Stimulated activated naive B cell treated with anti-CD40 and anti-IgM and Interleukin-4, amounts not matched to agents 10 μg/mL and 1 μg/mL and 100 μg/mL, for 72 hours (primary cell): ENCODE measurements at regions not wholly inside any gene's neighbourhood (a gene's known extent, or its start where the extent isn't known, plus 50 kb on each side); places are given as distances from the start of the nearest gene placed in this dataset.

Source experiments
- ATAC-seq, 2 donors: fragments of 150-1000 bp; cut with Tn5 transposase; replicated peaks; 2 replicates each; pipeline ENCODE4 v1.10.0; 2021; ENCODE audit warnings: moderate library complexity in 1 of 2
- DNase-seq: peaks from one replicate; pipeline ENCODE4 v3.0.0; 2021
- H3K27ac Mint-ChIP-seq: one replicate; pipeline ENCODE4 v1.8.0; 2022; ENCODE audit warnings: mild to moderate bottlenecking, mixed read lengths
- H3K27me3 Mint-ChIP-seq, 2 donors: one replicate each; pipeline ENCODE4 v1.8.0; 2022; ENCODE audit warnings: mixed read lengths in 2 of 2
- H3K36me3 Mint-ChIP-seq, 2 donors: one replicate each; pipeline ENCODE4 v1.8.0; 2022; ENCODE audit warnings: mixed read lengths in 2 of 2, mild to moderate bottlenecking in 1 of 2
- H3K4me1 Mint-ChIP-seq, 2 donors: one replicate each; pipeline ENCODE4 v1.8.0; 2022; ENCODE audit warnings: mixed read lengths in 2 of 2, mild to moderate bottlenecking in 1 of 2
- H3K4me3 Mint-ChIP-seq, 2 donors: one replicate each; pipeline ENCODE4 v1.8.0; 2022; ENCODE audit warnings: mild to moderate bottlenecking in 2 of 2, mixed read lengths in 2 of 2, moderate library complexity in 1 of 2
- H3K9me3 Mint-ChIP-seq, 2 donors: one replicate each; pipeline ENCODE4 v1.8.0; 2022; ENCODE audit warnings: mixed read lengths in 2 of 2, mild to moderate bottlenecking in 1 of 2

DNA sequence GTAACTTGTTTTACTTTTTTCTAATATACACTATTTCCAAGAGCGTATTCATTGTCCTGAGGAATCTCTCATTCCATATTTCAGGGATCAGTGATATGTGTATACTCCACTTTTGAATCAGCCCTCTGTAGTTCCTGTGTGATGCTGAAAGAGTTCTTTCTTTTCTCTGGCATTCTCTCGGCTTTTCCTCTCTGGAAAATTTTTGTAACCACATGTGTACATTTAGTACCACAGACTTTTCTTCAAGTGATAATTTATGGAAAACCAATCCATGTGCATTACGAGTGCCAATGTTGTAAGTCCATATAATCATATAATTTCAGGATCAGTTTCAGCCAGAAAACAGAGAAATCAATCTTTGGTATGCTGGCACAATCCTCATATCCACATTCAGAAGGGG is 102.2 kb upstream of the MBNL2 start:
- no peak for DNase-seq
- H3K4me1 Mint-ChIP-seq: no peaks in the 10 kb centered on the region
- no peaks in the 10 kb centered on the region for H3K9me3 Mint-ChIP-seq
- no peak for ATAC-seq
- peaks cover 37 to 44% of the 10 kb centered on the region in 2 donors for H3K27me3 Mint-ChIP-seq
- no peaks in the 10 kb centered on the region for H3K36me3 Mint-ChIP-seq
- no peak overlapping the region for H3K4me3 Mint-ChIP-seq
- H3K27ac Mint-ChIP-seq: no peak overlapping the region

DNA sequence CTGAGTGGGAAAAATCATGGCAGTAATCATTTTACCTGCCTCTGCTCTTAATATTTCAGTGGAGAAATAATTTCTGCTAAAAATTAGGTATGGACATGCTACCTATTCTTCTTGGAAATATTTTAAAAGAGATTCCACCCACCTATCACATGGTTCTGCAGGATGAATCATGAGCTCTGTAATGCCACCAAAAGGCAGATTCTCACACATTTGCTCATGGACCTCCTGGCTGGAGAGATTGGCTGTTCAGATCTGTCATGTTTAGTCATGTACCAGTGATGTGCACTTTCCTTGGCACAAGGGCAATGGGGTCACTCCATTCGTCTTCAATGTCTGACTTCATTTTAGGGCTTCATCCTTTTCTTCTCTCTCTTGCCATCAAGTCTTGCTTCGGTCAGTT is 101.8 kb upstream of the MBNL2 start:
- H3K36me3 Mint-ChIP-seq: no peaks in the 10 kb centered on the region
- H3K27me3 Mint-ChIP-seq: peaks cover 37 to 41% of the 10 kb centered on the region in 2 donors
- DNase-seq (no peak), ATAC-seq (no peak)
- H3K4me3 Mint-ChIP-seq: no peak overlapping the region
- no peaks in the 10 kb centered on the region for H3K9me3 Mint-ChIP-seq
- no peak overlapping the region for H3K27ac Mint-ChIP-seq
- no peaks in the 10 kb centered on the region for H3K4me1 Mint-ChIP-seq

DNA sequence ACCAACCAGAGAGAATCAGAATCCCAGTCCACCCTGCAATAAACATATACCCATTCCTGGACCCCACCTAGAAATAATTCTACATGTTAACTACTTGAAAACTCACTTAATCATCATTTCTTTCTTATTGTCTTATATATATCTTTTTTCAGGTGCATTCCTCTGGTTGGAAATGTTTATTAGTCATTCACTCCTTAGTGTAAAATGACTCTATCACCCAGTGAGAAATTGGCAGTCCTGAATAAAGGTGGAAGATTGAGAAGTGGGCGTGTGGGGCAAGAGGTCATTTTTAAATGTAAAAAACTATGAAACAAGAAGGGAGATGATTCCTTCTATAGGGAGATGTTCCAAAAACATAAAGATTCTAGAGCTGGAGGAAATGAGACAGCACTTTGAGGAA is 101.2 kb upstream of the MBNL2 start:
- no peak for DNase-seq
- Mint-ChIP-seq H3K4me1 (peaks cover 0 to 2% of the 10 kb centered on the region in 2 donors), H3K27ac (no peak overlapping the region), H3K4me3 (no peak overlapping the region), H3K27me3 (peaks cover 35 to 39% of the 10 kb centered on the region in 2 donors), H3K36me3 (no peaks in the 10 kb centered on the region), H3K9me3 (no peaks in the 10 kb centered on the region)
- no peak for ATAC-seq

DNA sequence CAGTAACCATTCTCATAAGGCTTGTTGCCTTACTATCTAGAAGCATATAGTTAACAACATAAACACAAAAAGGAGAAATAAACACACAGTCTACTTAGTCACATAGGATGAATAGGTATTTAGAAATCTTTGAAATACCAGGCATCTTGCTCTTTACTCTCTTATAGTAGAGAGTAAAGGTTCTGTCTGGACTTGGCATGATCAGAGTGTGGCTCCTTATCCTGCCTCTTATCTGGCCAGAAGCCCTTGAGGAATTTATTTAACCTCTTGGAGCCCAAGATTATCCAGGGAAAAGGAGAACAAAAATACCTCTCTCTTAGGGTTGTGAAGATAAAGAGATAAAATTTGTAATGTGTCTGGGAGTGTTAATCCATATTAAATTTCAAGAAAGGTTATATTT is 100.2 kb upstream of the MBNL2 start:
- H3K4me3 Mint-ChIP-seq: no peak overlapping the region
- H3K9me3 Mint-ChIP-seq: no peaks in the 10 kb centered on the region
- peaks cover 34 to 41% of the 10 kb centered on the region in 2 donors for H3K27me3 Mint-ChIP-seq
- DNase-seq (no peak), ATAC-seq (no peak)
- H3K36me3 Mint-ChIP-seq: no peaks in the 10 kb centered on the region
- no peak overlapping the region for H3K27ac Mint-ChIP-seq
- H3K4me1 Mint-ChIP-seq: peaks cover 0 to 5% of the 10 kb centered on the region in 2 donors

DNA sequence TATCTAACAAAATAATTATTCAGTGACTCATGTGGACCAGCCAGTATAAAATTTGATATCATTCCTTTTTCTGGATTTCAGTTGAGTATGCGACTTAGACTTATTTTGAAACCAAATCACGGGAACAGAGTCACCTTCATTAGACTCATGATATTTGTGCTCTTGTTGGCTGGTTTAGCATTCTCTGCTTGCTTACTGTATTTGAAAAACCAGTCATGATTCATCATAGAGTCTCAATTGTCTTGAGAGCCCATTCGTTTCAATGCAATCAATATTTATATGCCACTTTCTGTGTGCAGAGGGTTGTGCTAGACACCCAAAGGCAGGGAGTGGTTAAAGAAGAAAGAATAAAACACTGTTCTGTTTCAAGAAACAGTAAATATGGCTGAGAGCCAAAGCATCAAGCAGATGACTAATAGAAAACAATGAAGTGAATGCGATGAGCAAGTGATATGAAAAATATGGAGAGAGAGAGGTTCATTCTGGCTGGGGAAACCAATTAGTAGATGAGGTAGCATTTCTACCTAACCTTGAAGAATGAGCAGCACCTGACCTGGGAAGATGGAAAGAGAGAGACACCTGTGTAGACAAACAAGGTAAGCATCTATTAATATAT is 99.6 kb upstream of the MBNL2 start:
- Mint-ChIP-seq H3K36me3 (no peaks in the 10 kb centered on the region), H3K9me3 (no peaks in the 10 kb centered on the region), H3K27me3 (peaks cover 34 to 46% of the 10 kb centered on the region in 2 donors), H3K4me3 (no peak overlapping the region), H3K27ac (no peak overlapping the region), H3K4me1 (peaks cover 0 to 5% of the 10 kb centered on the region in 2 donors)
- DNase-seq (no peak), ATAC-seq (no peak)

DNA sequence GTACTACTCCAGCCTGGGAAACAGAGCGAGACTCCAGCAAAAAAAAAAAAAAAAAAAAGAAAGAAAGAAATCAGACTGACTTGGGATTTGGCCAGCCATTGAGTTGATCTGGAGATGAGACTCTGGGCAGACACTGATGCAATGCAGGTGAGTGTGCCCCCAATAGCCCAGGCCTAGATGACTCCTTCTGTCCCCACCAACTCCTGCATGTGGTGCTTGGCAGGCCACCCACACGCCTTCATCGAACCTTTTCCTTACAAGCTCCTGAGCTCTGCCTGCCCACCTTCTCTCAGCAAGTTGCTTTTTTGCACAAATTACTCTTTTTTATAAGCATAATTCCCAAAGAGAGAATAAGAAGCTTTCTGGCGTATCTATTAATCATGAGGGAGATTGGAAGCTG is 97.9 kb upstream of the MBNL2 start:
- DNase-seq: no peak
- H3K27me3 Mint-ChIP-seq: peaks cover 24 to 45% of the 10 kb centered on the region in 2 donors
- H3K4me3 Mint-ChIP-seq: no peak overlapping the region
- peaks cover 0 to 5% of the 10 kb centered on the region in 2 donors for H3K4me1 Mint-ChIP-seq
- ATAC-seq: no peak
- H3K36me3 Mint-ChIP-seq: no peaks in the 10 kb centered on the region
- H3K27ac Mint-ChIP-seq: no peak overlapping the region
- H3K9me3 Mint-ChIP-seq: no peaks in the 10 kb centered on the region

DNA sequence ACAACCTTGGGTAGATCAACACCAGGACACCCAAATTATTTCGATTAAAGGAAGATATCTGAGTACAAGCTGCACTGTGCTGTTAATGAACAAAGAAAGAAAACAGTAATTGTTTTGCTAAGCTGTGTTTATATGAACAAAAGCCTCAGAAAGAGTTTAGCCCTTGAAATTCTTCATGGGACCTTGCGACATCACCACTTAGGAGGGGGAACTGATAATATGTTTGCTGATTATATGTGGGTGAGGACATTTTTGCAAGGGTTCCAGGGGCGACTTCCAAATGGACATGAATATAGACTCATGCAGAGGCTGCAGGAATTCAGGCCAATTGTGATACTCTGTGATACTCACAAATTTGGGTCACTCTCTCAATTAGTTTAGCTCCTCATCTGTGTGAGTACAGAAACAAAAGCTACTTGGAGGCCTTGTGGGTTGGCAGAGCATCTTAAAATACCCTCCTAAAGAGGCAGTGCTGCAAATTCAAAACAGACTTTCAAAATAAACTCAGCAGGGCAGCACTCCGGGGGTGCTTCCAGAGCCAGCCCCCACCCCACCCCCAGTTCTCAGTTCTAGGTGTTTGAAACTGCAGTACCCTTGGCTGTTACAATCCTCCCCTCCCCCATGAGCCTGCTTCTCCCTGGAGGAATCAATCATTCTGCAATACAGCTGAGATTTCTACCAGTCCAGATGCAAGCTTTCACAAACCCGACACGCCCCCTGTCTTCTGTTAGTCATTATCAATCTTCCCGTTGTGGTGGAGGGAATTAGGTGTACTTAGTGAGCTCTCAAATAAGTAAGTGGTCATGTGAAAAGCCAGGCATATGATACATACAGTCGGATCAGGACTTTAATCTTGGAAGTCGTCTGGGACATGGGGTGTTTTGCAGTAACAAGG is 97.0 kb upstream of the MBNL2 start:
- no peak overlapping the region for H3K27ac Mint-ChIP-seq
- H3K36me3 Mint-ChIP-seq: no peaks in the 10 kb centered on the region
- H3K4me3 Mint-ChIP-seq: no peak overlapping the region
- ATAC-seq (peak in 1 of 2 donors; percentile 42), DNase-seq (no peak)
- peaks cover 0 to 5% of the 10 kb centered on the region in 2 donors for H3K4me1 Mint-ChIP-seq
- no peaks in the 10 kb centered on the region for H3K9me3 Mint-ChIP-seq
- peaks cover 20 to 45% of the 10 kb centered on the region in 2 donors for H3K27me3 Mint-ChIP-seq

DNA sequence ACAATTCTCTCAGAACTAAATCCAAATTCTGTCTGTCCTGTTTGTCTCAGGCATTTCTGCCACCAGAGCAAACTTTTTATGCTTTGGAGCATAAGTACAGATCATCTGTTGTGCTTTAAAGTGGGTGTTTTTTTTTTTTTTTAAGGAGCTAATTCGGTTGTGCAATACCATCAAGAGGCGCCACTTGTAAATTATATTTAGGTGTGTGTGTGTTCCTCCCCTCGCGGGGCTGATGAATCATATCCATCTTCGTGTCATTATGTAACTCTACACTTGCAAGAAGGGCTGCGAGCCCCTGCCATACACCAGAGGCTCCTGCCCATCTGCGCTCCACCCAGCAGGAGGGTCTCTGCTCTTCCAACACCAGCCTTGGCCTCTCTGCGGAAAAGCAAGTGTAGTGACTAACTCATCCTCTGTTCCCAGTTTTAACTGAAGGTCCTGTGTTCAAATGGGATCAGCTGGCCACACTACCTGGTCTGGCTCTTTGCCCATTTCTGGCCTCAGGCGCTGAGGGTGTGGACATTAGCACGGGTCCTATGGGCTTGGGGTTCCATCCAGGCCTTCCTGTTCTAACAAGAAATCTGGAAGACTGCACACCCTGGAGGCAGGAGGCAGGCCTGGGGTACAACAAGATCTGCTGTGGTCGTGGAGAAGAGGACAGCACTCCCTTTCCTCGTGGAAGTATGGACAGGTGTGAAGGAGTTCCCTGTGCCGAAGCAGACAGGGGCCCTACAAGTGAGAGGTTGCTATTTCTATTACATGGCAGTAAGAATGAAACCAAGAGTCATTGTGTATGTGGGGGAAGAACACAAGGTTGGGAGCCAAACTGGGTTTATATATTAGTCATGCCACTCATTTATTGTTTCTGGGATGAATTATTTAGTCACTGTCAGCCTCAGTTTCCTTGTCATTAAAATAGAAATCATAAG is 96.1 kb upstream of the MBNL2 start:
- Mint-ChIP-seq H3K9me3 (no peaks in the 10 kb centered on the region), H3K27me3 (peaks cover 13 to 39% of the 10 kb centered on the region in 2 donors), H3K4me1 (peaks cover 0 to 5% of the 10 kb centered on the region in 2 donors), H3K36me3 (no peaks in the 10 kb centered on the region), H3K27ac (no peak overlapping the region), H3K4me3 (no peak overlapping the region)
- ATAC-seq: peak in 1 of 2 donors; percentile 82
- DNase-seq: no peak

DNA sequence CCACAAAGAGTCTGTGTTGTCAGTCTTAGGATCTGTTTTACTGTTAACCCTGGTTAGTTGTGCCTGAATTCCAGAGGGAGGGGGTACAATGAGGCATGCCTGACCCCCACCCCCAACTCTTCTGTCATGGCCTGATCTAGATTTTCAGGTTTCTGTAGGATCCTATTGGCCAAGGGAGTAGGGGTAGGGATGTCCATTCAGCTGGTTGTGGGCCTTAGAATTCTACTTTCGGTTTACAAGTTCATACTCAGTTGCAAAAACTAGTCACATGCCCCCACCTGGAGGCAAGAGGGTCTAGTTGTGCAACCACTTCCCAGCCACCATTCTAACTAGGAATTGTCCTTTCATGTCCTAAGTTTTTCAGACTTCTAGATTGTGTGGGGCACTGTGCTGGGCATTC is 94.3 kb upstream of the MBNL2 start:
- Mint-ChIP-seq H3K36me3 (no peaks in the 10 kb centered on the region), H3K4me1 (peaks cover 0 to 5% of the 10 kb centered on the region in 2 donors), H3K27me3 (peaks cover 13 to 41% of the 10 kb centered on the region in 2 donors), H3K9me3 (no peaks in the 10 kb centered on the region), H3K4me3 (no peak overlapping the region), H3K27ac (no peak overlapping the region)
- ATAC-seq (no peak), DNase-seq (no peak)

DNA sequence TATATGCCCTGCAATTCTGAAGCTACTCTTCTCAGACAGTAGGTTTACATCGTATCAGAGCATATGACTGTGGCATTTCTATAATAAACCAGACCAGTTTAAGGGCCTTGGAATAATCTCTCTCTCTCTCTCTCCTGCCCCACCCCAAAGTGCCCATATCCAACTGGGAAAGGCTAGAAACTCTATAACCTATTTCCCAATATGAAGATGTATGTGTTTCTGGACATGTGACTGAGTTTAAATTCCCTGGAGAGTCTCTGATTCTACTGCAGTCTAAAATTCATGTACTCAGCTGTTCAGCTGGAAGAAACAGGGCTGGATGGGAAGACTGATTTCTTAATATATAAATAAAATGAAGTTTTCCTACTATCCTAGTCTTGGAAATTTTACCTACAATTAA is 91.9 kb upstream of the MBNL2 start:
- Mint-ChIP-seq H3K4me1 (peaks cover 0 to 5% of the 10 kb centered on the region in 2 donors), H3K27ac (no peak overlapping the region), H3K9me3 (no peaks in the 10 kb centered on the region), H3K4me3 (no peak overlapping the region), H3K27me3 (peaks cover 13 to 33% of the 10 kb centered on the region in 2 donors), H3K36me3 (no peaks in the 10 kb centered on the region)
- DNase-seq (no peak), ATAC-seq (no peak)

DNA sequence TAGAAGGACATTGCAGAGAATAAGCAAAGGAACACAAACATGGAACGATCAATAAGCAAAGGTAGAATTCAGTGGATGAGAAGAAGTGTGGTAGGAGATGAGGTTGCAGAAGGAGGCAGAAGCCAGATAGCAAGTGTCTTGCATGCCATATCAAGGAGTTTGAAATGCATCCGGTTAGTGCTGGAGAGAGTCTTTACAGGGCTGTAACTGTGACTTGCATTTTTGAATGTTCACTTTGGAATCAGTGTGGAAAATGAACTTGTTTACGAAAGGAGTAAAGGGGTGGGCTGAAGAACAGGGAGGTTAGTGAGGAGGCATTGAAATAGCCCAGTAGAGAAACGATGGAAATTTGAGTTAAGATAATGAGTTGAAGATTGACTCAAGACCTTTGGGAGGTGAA is 90.7 kb upstream of the MBNL2 start:
- DNase-seq: no peak
- ATAC-seq: no peak
- H3K36me3 Mint-ChIP-seq: no peaks in the 10 kb centered on the region
- H3K27ac Mint-ChIP-seq: no peak overlapping the region
- no peaks in the 10 kb centered on the region for H3K4me1 Mint-ChIP-seq
- H3K27me3 Mint-ChIP-seq: peaks cover 14 to 31% of the 10 kb centered on the region in 2 donors
- no peak overlapping the region for H3K4me3 Mint-ChIP-seq
- no peaks in the 10 kb centered on the region for H3K9me3 Mint-ChIP-seq

DNA sequence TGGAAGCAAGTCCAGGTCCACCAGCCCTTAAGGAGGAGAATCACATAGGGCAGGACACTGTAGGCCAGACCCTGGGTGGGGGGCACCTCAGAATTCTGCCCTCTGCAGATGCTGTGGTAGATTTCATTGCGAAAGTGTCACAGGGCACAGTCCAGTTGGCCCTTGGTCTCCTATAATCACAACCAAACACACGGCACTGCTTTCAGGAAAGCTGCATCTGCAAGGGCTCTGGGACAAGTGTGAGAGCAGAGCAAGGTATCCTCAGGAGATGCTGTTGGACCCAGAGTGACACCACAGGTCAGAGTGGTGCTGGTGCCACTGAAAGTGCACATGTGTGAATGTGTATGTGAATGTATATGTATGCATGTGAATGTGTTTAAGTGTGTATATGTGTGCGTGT is 88.6 kb upstream of the MBNL2 start:
- H3K9me3 Mint-ChIP-seq: no peaks in the 10 kb centered on the region
- no peak overlapping the region for H3K4me3 Mint-ChIP-seq
- no peak for DNase-seq
- no peaks in the 10 kb centered on the region for H3K36me3 Mint-ChIP-seq
- no peak for ATAC-seq
- peaks cover 20 to 24% of the 10 kb centered on the region in 2 donors for H3K27me3 Mint-ChIP-seq
- H3K27ac Mint-ChIP-seq: no peak overlapping the region
- H3K4me1 Mint-ChIP-seq: no peaks in the 10 kb centered on the region

DNA sequence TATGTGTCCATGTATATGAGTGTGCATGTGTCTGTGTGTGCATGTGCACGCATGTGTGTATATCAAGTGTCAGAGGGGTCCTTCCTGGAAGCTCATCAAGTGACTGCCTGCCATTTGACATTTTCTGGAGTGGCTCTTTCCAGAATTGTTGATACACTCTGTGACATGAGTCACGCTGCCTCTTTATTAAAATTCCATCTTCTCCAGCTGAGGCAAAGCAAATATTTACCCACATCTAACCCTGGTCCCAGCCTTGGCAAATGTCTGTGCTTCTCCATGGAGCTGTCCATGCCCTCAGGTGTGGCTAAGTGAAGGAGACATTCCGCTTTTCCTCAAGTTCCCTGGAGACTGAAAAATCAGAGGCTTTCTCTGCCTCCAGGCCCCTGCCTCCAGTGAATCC is 88.2 kb upstream of the MBNL2 start:
- Mint-ChIP-seq H3K9me3 (no peaks in the 10 kb centered on the region), H3K27me3 (peaks cover 20 to 21% of the 10 kb centered on the region in 2 donors)

DNA sequence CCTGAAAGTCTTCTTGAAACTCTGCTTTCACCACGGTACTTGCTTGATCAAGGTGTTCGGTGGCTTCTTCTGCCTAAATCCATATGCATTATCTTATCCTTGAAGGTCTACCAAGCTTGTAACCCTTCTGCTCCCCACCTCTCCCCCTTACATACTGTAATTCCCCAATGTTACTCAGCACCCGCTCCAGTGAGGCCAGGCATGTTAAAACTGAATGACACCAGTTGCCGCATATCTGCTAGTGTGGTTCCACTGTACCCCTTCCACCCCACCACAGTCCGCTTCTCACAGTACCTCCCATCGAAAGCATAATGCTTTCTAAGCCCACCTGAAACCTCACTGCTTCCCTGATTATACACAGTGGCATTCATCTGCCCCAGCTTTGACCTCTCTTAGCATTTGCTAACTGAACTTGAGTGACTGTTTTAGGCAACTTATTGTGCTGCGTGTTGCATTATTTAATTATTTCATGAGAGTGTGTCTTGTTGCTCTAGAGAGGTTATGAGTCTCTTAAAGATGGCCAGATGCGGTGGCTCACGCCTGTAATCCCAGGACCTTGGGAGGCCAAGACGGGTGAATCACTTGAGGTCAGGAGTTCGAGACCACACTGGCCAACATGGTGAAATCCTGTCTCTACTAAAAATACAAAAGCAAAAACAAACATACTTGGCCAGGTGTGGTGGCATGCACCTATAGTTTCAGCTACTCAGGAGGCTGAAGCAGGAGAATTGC is 87.6 kb upstream of the MBNL2 start:
- H3K27ac Mint-ChIP-seq: no peak overlapping the region
- H3K4me3 Mint-ChIP-seq: no peak overlapping the region
- ATAC-seq (no peak), DNase-seq (no peak)
- H3K36me3 Mint-ChIP-seq: no peaks in the 10 kb centered on the region
- no peaks in the 10 kb centered on the region for H3K4me1 Mint-ChIP-seq
- peaks cover 16 to 20% of the 10 kb centered on the region in 2 donors for H3K27me3 Mint-ChIP-seq
- no peaks in the 10 kb centered on the region for H3K9me3 Mint-ChIP-seq

More for the DNA sequence above, 88.2 kb upstream of the MBNL2 start:
- Mint-ChIP-seq H3K36me3 (no peaks in the 10 kb centered on the region), H3K27ac (no peak overlapping the region), H3K4me3 (no peak overlapping the region), H3K4me1 (no peaks in the 10 kb centered on the region)
- no peak for ATAC-seq
- DNase-seq: no peak
